Endothelial cell of umbilical vein (primary cell): ENCODE measurements at regions not wholly inside any gene's neighbourhood (a gene's known extent, or its start where the extent isn't known, plus 50 kb on each side); places are given as distances from the start of the nearest gene placed in this dataset.

Experiments used
- BruUV-seq: library from RNA; stranded (reverse); fragments of 400-500 nt; replicated peaks from 2 replicates; lab custom pipeline; 2021; lab: Mats Ljungman, UMichigan
- CTCF ChIA-PET: fragments of 300-600, 350-600 bp; sonication (Branson Sonifier 250); formaldehyde crosslinking; loops from one replicate; lab custom pipeline; 2021; ENCODE audit warnings: antibody characterized with exemption, inconsistent platforms; lab: Charles Lee
- POLR2A ChIA-PET: fragments of 300-600, 350-600 bp; sonication (Branson Sonifier 250); formaldehyde crosslinking; loops from one replicate; lab custom pipeline; 2021; ENCODE audit warnings: antibody characterized with exemption, inconsistent platforms; lab: Charles Lee
- DNase-seq: peaks from one replicate; pipeline ENCODE4 v3.0.0-alpha.2; 2011; ENCODE audit warnings: low read depth, low spot score
- FAIRE-seq: peaks from 2 replicates; lab custom pipeline; 2011; peaks lifted over from hg19 to GRCh38; lab: Jason Lieb, UNC
- H2AFZ ChIP-seq: 2 replicates; pipeline ENCODE4 v1.6.0; 2012; ENCODE audit warnings: low read depth, low read length, control low read depth, inconsistent platforms
- H3K27ac ChIP-seq: 2 replicates; pipeline ENCODE4 v1.5.1; 2011; ENCODE audit warnings: low read depth, mild to moderate bottlenecking, control low read depth, low read length, moderate library complexity; ENCODE audit not compliant: insufficient read depth
- H3K27me3 ChIP-seq, 2 experiments: 2 replicates each; pipeline versions ENCODE4 v1.6.0 to v1.6.1; 2011; ENCODE audit warnings: low read length in 2 of 2, mixed read lengths in 1 of 2; ENCODE audit not compliant: control insufficient read depth in 2 of 2, insufficient read depth in 2 of 2
- H3K36me3 ChIP-seq, 2 experiments: 2 replicates in 1 of 2; 3 replicates in 1 of 2; pipeline ENCODE4 v1.5.1; 2011; ENCODE audit warnings: low read length in 2 of 2, mild to moderate bottlenecking in 1 of 2, moderate library complexity in 1 of 2; ENCODE audit not compliant: control insufficient read depth in 2 of 2, insufficient read depth in 2 of 2; ENCODE audit errors: extremely low read depth in 1 of 2
- H3K4me1 ChIP-seq: 3 replicates; pipeline ENCODE4 v1.5.1; 2011; ENCODE audit warnings: mild to moderate bottlenecking, low read length; ENCODE audit not compliant: control insufficient read depth, insufficient read depth; ENCODE audit errors: extremely low read depth
- H3K4me2 ChIP-seq: 2 replicates; pipeline ENCODE4 v1.6.1; 2011; ENCODE audit warnings: low read length, control low read depth, mixed read lengths; ENCODE audit not compliant: insufficient read depth
- H3K4me3 ChIP-seq, 3 experiments: fragments of 200-600 bp in 1 of 3; sonication (generic), shearing (Covaris generic) in 1 of 3; replicated peaks in 1 of 3; 2 replicates each; pipeline ENCODE4 v1.5.1; 2011 to 2016; ENCODE audit warnings: control low read depth in 3 of 3, low read length in 3 of 3, mild to moderate bottlenecking in 2 of 3, inconsistent platforms in 1 of 3, low read depth in 1 of 3, moderate library complexity in 1 of 3; ENCODE audit not compliant: insufficient read depth in 1 of 3
- H3K79me2 ChIP-seq: 2 replicates; pipeline ENCODE4 v1.6.0; 2012; ENCODE audit warnings: low read length, inconsistent platforms; ENCODE audit not compliant: control insufficient read depth, insufficient read depth
- H3K9ac ChIP-seq: replicated peaks from 2 replicates; pipeline ENCODE3; 2011; ENCODE audit warnings: low read length, control low read depth; ENCODE audit not compliant: insufficient read depth; ENCODE audit errors: extremely low read depth
- H3K9me1 ChIP-seq: replicated peaks from 3 replicates; pipeline ENCODE4 v1.6.0; 2011; ENCODE audit warnings: mild to moderate bottlenecking, low read length; ENCODE audit not compliant: control insufficient read depth, insufficient read depth; ENCODE audit errors: extremely low read depth
- H3K9me3 ChIP-seq: replicated peaks from 2 replicates; pipeline ENCODE4 v1.5.1; 2012; ENCODE audit warnings: low read length, inconsistent platforms; ENCODE audit not compliant: control insufficient read depth, insufficient read depth
- H4K20me1 ChIP-seq: replicated peaks from 2 replicates; pipeline ENCODE3; 2011; ENCODE audit warnings: mild to moderate bottlenecking, low read length; ENCODE audit not compliant: control insufficient read depth, insufficient read depth; ENCODE audit errors: extremely low read depth
- CTCF ChIP-seq, 2 donors: IDR thresholded peaks; 1 replicate in 1 of 2; 2 replicates in 1 of 2; pipeline ENCODE4 v1.5.1; 2011; ENCODE audit warnings: low read length in 2 of 2, mild to moderate bottlenecking in 2 of 2, moderate library complexity in 2 of 2, control low read depth in 1 of 2, inconsistent platforms in 1 of 2, low read depth in 1 of 2; ENCODE audit not compliant: insufficient read depth in 1 of 2; ENCODE audit errors: extremely low read depth in 1 of 2
- EZH2 ChIP-seq: IDR thresholded peaks from 2 replicates; pipeline ENCODE4 v1.6.1; 2012; ENCODE audit warnings: borderline replicate concordance, low read depth, mild to moderate bottlenecking, moderate library complexity, low read length, inconsistent platforms; ENCODE audit not compliant: severe bottlenecking
- FOS ChIP-seq: IDR thresholded peaks from 2 replicates; pipeline ENCODE4 v1.6.1; 2011; ENCODE audit warnings: mild to moderate bottlenecking, low read length, moderate library complexity, borderline replicate concordance; ENCODE audit not compliant: insufficient read depth
- JUN ChIP-seq: IDR thresholded peaks from 2 replicates; pipeline ENCODE4 v1.6.1; 2011; ENCODE audit warnings: borderline replicate concordance, low read depth; ENCODE audit not compliant: insufficient read length, insufficient read depth
- MAX ChIP-seq: IDR thresholded peaks from 2 replicates; pipeline ENCODE4 v1.6.1; 2011; ENCODE audit not compliant: insufficient read depth, insufficient read length
- MYC ChIP-seq: IDR thresholded peaks from one replicate; pipeline ENCODE4 v1.6.1; 2011; ENCODE audit warnings: mild to moderate bottlenecking, low read depth, low read length
- POLR2AphosphoS5 ChIP-seq: IDR thresholded peaks from 2 replicates; pipeline ENCODE4 v1.6.1; 2012; ENCODE audit warnings: low read depth, mild to moderate bottlenecking, control low read depth, low read length, moderate library complexity; ENCODE audit not compliant: insufficient read depth
- dilution Hi-C: fragments of 300-500 bp; cut with MboI; formaldehyde crosslinking; loops from one replicate; pipeline ENCODE4 v1.15.0; 2019; ENCODE audit warnings: low sequenced_read_pairs; ENCODE audit not compliant: extremely low pct_ligation_motif_present
- intact Hi-C: fragments of 100-400 bp; cut with micrococcal nuclease; formaldehyde crosslinking; loops from one replicate; pipeline ENCODE4 v1.10.0; 2022

- Histone ChIP-seq H3K79me2 (no peaks in the 10 kb centered on the region), H3K4me2 (no peak overlapping the region), H4K20me1 (no peaks in the 10 kb centered on the region), H3K4me1 (no peaks in the 10 kb centered on the region), H3K27me3 (no peaks in the 10 kb centered on the region), H3K9me1 (no peaks in the 10 kb centered on the region), H3K27ac (no peak overlapping the region), H3K36me3 (no peaks in the 10 kb centered on the region), H2AFZ (no peak overlapping the region), H3K9ac (no peak overlapping the region), H3K4me3 (no peak overlapping the region), H3K9me3 (no peaks in the 10 kb centered on the region)
- DNase-seq (no peak), FAIRE-seq (no peak)
- BruUV-seq = no TSS peak
- intact Hi-C loops = no loop called here
- ChIA-PET POLR2A (no interaction called here), CTCF (interaction anchor here (1.1 to 1.5 kb wide), 3 partner anchors 8 to 45 kb away, joined by 3 to 5 read pairs (median 3); no protein-coding TSS in a partner anchor)
- TF ChIP-seq MAX = no peak
- dilution Hi-C loops = no loop called here
These were observed 187.7 kb upstream of the C2CD4B start for GRCh38 chr15:62352817-62353216.

GRCh38 chr15:62357431-62357830 lies 192.3 kb upstream of the C2CD4B start:
- no peaks in the 10 kb centered on the region for H3K9me1 ChIP-seq
- H3K9ac ChIP-seq = no peak overlapping the region
- H3K36me3 ChIP-seq = no peaks in the 10 kb centered on the region
- no peaks in the 10 kb centered on the region for H3K9me3 ChIP-seq
- no peak for TF ChIP-seq MAX
- no peak for TF ChIP-seq CTCF (IDR thresholded peaks at IDR 0.05; ENCODE audit: extremely low read depth in 1 of 2, insufficient read depth in 1 of 2, low read depth in 1 of 2, low read length in 2 of 2)
- TF ChIP-seq JUN = no peak
- TF ChIP-seq POLR2AphosphoS5 = no peak
- no peak for TF ChIP-seq EZH2
- TF ChIP-seq MYC = no peak
- no peak for TF ChIP-seq FOS
- no peaks in the 10 kb centered on the region for H3K79me2 ChIP-seq
- no peaks in the 10 kb centered on the region for H3K4me1 ChIP-seq
- POLR2A ChIA-PET = no interaction called here
- no peaks in the 10 kb centered on the region for H3K27me3 ChIP-seq
- H3K27ac ChIP-seq = no peak overlapping the region
- no TSS peak for BruUV-seq
- H3K4me3 ChIP-seq = no peak overlapping the region
- CTCF ChIA-PET = no interaction called here
- intact Hi-C loops (no loop called here), dilution Hi-C loops (no loop called here)
- no peaks in the 10 kb centered on the region for H4K20me1 ChIP-seq
- no peak overlapping the region for H3K4me2 ChIP-seq
- no peak overlapping the region for H2AFZ ChIP-seq
- DNase-seq (no peak), FAIRE-seq (no peak)
